GM19238 (cell line): ENCODE measurements at regions not wholly inside any gene's neighbourhood (a gene's known extent, or its start where the extent isn't known, plus 50 kb on each side); places are given as distances from the start of the nearest gene placed in this dataset.
"Not testable (repeated sequence)": the region's sequence is repeated elsewhere in the genome, so short reads cannot be mapped to it uniquely, and the experiment has no call there.

Experiments
- DNase-seq: peaks from one replicate; pipeline ENCODE4 v3.0.0; 2011; ENCODE audit warnings: low spot score; ENCODE audit not compliant: insufficient read length

DNA sequence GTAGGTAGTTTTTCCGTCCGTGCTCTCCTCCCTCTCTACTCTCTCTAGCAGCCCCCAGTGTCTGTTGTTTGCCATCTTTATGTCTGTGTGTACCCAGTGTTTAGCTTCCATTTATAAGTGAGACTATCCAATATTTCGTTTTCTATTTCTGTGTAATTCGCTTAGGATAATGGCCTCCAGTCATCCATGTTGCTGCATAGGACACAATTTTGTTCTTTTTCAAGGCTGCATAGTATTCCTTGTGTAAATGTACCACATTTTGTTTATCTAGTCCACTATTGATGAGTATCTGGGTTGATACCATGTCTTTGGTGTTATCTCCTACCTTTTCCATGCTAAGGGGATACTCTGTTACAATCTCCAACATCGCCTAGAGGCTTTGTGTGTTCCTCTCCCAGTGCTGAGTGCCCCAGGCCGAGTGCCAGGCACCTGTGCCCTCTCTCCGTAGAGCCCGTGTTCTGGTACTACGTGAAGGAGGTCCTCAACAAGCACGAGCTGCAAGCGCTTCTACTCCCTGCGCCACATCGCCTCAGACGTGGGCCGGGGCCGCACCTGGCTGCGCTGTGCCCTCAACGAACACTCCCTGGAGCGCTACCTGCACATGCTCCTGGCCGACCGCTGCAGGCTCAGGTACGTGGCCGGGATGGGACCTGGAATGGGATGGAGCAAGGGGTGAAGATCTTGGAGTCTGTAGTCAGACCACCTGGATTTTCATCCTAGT lies 51.0 kb downstream of the NPIPB11 start:
- not testable (repeated sequence) for DNase-seq

GRCh38 chr16:29354449-29354848 lies 52.1 kb downstream of the NPIPB11 start:
- not testable (repeated sequence) for DNase-seq

DNA sequence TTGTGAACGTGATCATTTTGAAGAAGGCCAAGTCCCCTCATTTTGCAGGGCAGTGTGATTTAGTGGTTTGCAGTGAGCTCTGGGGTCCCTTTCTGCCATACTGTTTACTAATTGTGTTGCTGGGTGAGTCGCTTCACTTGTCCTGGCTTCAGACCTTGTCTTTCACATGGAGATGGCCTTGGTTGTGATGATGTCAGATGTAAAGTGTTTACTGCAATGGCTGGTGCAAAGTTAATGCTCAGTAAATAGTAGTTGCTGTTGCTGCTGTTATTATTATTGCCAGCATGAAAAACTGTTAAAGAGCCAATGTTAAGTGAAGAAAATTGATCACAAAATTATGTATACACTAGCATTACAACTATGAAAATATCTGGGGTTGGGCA lies 53.9 kb downstream of the NPIPB11 start:
- not testable (repeated sequence) for DNase-seq

- not testable (repeated sequence) for DNase-seq
Measured at GRCh38 chr16:29351970-29352616, 54.4 kb downstream of the NPIPB11 start.

DNA sequence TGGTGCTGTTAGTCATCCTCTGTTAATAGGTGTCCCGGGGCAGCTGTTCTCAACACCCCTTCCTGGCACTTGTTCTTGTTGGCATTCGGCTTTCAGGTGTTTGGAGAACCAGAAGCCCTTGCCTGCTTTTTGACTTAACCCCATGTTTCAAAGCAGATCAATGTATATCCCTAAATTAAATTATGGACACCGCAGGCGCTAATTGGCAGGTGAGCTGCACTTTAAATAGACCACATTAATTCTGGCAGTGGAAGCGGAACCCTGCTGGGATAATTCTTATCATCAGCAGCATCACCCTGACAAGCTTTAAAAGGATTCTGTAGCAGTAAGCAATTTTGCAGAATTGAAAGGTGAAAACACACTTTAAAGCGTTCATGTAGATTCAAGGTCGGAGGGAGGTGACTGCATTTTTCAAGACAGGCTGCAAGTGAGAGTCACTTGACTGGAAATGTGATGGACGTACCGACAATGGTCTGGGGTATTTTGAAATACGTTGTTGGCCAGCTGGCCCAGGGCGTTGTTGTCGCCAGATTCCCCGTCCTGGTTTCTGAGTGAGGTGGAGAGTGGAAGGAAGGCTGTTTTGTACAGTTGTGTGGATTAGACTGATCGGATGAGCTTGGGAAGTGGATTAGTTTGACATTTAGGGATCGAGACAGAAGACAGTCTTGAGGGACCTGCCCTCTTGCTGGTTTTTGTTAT lies 55.1 kb downstream of the NPIPB11 start:
- DNase-seq = not testable (repeated sequence)

- DNase-seq = not testable (repeated sequence)
Measured at GRCh38 chr16:29349966-29350365, 56.5 kb downstream of the NPIPB11 start.

DNA sequence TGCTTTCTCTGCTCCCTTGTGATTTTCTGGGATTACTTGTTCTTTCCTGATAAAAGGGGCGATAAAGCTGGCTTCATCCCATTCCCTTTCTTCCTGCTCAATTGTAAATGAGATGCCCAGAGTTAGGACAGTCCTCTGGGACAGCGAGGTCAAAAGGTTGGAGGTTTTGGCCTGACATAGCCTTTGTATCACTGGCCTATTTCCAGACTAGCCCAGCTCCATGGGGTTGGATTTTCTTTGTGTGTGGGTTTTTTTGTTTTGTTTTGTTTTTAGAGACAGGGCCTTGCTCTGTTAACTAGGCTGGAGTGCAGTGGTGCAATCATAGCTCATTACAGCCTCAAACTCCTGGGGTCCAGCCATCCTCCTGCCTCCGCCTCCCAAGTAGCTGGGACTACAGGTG lies 57.8 kb downstream of the NPIPB11 start:
- not testable (repeated sequence) for DNase-seq

DNA sequence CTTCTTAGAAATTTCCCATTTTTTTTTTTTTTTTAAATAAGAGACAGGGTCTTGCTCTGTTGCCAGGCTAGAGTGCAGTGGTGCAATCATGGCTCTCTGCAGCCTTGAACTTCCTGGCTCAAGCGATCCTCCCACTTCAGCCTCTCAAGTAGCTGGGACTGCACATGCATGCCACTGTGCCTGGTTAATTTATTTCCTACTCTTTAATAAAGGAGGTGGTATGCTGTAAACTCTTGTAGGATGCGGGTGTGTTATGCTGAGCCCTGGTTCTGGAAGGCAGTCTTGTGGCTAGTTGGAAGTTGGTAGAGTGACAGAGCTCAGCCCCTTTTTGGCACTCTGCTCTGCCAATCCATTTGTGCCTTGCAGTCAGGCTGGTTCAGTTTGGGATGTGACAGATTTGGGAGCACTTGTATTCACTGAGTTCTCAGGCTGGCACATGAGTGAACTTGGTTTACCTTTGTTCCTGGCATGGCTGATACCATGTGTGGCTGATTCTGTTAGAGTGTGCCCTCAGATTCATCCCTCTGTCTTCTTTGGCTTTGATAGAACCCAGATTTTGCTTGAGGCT lies 58.3 kb downstream of the NPIPB11 start:
- not testable (repeated sequence) for DNase-seq

GRCh38 chr16:29346796-29347580 lies 59.5 kb downstream of the NPIPB11 start:
- not testable (repeated sequence) for DNase-seq

DNA sequence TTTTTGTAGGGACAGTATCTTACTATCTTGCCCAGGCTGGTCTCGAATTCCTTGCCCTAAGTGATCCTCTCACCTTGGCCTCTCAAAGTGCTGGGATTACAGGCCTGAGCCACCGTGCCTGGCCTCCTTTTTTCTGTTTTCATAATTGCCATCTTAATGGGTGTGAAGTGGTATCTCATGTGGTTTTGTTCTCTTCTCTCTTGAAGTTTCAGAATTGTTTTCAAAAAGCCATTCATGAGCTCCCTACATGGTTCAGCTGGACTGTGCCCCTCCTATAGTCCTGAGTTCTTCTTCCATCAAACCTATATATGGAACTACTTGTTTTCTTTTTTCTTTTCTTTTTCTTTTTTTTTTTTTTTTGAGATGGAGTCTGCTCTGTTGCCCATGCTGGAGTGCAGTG lies 60.3 kb downstream of the NPIPB11 start:
- not testable (repeated sequence) for DNase-seq

DNA sequence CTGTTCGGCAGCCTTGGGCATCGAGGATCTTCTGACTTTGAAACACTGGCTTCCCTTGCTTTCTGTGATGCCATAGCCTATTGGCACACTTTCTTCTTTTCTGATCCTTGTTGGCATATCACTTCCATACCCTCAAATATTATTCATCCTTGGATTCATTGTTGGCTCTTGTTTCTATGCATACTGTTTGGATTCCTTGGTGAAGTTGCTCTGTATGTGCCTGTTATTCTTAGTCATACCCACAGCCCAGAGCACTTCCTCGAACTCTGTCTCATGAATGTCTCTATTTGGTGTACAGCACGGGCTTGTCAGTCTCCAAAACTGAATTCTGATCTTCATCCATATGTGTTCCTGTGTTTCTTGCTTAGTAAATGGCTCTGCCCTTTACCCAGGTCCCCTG lies 63.6 kb downstream of the NPIPB11 start:
- not testable (repeated sequence) for DNase-seq

DNA sequence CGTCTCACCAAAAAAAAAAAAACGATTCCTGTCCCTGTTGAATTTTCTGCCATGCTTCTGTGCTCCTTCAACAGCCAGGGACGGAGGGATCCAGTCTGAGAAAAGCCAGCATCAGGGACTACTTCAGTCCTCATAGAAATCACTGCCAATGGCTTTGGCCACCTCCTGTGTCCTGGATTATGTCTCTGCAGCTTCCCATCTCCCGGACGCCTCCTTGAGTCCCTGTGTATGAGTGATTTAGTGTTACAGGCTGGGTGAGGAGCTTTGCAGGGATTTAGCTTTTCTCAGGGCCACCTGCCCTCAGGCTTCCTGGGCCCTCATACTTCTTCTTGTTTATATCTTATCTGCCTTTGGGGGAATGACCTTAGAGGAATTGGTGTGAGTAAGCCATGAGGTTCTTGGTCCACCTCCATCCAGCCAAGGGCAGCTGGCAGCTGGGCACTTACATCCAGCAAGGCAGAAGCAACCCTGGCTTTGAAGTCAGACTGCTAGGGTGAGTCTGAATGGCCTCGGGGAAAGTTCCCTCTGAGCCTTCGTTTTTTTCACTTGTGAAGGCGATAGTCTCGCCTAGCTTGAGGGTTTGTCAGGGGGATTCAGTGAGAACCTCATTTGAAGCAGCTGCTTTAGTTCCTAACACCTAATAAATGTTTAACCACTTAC lies 65.6 kb downstream of the NPIPB11 start:
- not testable (repeated sequence) for DNase-seq

DNA sequence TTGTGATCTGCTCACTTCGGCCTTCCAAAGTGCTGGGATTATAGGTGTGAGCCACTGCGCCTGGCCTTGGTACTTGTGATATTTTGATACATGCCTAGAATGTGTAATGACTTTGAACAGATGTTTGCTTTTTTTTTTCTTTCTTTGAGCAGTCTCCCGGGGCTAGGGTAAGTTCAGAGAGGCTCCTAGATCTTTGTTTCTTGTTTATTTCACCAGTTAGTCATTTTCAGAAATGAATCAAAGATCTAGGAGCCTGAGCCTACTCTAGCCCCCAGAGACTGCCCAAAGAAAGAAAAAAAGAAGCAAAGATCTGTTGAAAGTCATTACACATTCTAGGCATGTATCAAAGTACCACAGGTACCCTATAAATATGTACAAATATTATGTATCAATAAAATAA lies 66.3 kb downstream of the NPIPB11 start:
- not testable (repeated sequence) for DNase-seq

GRCh38 chr16:29338821-29339700 lies 67.5 kb downstream of the NPIPB11 start:
- not testable (repeated sequence) for DNase-seq

- not testable (repeated sequence) for DNase-seq
Measured at GRCh38 chr16:29337385-29337901, 69.1 kb downstream of the NPIPB11 start.

GRCh38 chr16:29335549-29335846 lies 71.0 kb downstream of the NPIPB11 start:
- not testable (repeated sequence) for DNase-seq

DNA sequence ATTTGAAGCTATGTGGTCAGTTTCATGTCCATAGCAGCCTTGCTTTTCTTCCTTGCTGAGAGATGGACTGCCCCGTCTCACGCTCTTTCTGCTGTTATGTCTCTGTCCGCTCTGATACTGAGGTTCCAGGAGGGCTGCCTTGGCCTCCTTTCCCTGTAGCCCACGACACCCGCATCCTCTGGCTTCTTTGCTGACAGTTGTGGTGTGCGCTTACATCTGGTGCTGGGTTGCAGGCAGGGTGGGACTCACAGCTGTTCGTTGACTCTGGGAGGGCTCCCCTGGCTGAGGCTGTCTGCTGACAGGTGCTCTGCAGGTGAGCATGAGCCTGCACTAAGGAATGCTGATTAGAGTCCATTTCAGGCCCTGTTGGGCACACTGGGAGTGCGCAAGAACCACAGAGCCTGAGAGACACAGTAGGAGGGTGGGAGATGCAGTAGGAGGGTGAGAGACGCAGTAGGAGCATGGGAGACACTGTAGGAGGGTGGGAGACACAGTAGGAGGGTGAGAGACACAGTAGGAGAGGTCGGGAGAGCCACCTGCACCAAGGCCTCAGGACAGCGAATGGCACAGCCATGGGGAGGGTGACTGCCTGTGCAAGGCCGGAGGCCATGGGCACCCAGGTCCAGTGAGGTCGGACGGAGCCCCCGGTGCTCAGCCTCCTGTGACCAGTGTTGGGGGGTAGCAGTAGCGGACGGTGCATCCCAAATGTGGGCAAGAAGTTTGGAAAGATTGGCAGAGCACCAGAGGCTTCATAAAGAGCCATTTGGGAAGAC lies 71.5 kb downstream of the NPIPB11 start:
- not testable (repeated sequence) for DNase-seq

- DNase-seq = not testable (repeated sequence)
Measured at GRCh38 chr16:29333492-29334097, 72.9 kb downstream of the NPIPB11 start.
